T-helper 1 cell treated with Interleukin-12 subunit alpha and Interleukin-12 subunit beta and Interleukin-4 antibody, amounts not matched to agents 30 ng/mL and 1 ng/mL, for 36 hours (primary cell): ENCODE measurements at regions not wholly inside any gene's neighbourhood (a gene's known extent, or its start where the extent isn't known, plus 50 kb on each side); places are given as distances from the start of the nearest gene placed in this dataset.
"Not testable (repeated sequence)": the region's sequence is repeated elsewhere in the genome, so short reads cannot be mapped to it uniquely, and the experiment has no call there.

ENCODE experiments used
- intact Hi-C: fragments of 100-400 bp; cut with micrococcal nuclease; formaldehyde crosslinking; loops from one replicate; pipeline ENCODE4 v1.15.1; 2024

DNA sequence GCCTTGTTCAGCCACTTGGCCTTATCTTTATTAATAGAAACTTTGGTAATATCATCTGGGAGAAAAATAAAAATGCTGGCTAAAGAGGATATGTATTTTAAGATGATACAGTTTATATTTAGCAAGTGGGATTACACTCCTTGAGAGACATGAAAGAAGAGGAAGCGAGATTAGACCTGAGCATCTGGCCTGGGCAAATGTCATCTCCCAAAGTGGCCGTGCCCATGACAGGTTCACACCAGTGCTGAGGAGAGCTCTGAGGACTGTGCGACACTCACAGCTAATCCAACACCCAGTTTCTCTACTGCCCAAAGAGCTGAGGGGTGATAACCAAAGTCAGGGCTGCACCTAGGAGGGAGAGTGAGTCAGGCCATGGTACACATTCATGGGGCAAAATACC, 121.7 kb upstream of the DUSP10 start:
- intact Hi-C loops: no loop called here

DNA sequence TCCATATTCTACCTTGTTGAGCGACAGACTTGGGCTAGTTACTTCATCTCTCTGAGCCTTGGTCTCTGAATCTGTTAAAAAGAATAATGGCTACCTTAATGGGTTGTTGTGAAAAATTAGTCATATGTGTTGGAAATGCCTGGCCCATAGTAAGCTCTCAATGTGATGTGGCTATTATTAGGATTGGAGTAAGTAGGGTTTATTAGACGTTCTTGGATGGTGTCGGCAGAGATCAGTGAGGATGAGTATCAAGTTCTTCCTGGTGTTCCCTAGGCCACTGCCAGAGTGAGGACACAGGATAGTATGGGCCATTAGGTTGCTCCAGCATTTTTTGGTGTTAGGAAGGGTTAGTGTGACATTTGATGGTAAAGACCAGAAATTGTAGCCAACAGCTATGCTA, 121.1 kb upstream of the DUSP10 start:
- intact Hi-C loops: no loop called here

DNA sequence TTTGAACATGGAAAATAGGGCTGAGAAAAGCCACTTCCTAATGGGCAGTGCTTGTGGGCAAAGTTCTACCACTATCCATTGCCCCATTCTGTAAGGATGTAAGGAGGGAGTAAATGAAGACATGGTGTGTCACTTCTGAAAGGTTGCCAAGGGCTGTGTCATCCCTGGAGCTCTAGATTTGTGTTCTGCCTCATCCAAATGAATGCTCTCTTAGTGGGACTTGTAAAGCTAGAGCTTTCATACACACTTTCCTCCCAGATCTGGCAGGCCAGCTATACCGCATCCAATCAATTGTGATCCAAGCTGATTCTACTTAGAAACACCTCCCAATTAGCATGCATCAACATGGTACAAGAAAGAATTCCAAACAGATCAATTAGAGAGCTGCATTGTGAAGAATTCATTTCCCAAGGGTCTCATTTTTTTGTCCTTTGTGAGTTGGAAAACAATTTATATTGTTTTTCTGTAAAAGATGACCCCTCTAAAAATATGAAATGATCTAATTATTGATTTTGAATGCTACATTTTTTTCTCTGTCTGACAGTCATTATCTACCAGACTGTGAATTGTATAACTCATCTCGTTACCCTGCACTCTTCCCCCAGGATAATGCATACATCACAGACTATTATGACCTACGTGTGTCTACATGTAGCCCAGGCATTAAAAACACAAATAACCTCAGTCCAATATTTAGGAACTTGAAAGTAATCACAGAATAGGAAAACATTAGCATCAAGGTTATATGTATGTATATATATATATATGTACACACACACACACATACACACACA, 117.1 kb upstream of the DUSP10 start:
- intact Hi-C loops: no loop called here

DNA sequence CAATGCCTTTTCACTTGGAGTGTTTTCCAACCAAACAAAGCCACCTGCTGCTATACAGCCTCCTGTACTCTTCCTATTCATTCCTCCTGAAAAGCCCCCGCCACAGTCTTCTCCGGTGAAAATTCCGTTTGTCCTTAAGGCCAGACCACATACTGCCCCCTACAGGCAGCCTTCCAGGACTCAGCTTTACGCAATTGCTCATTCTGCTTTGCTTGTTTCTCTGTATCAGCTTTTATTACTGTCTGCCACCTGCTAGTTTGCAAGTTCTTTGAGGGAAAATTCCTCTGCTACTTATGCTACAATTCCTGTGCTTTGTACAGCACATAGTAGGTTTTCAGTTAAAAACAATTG, 115.2 kb upstream of the DUSP10 start:
- intact Hi-C loops: not testable (repeated sequence)

DNA sequence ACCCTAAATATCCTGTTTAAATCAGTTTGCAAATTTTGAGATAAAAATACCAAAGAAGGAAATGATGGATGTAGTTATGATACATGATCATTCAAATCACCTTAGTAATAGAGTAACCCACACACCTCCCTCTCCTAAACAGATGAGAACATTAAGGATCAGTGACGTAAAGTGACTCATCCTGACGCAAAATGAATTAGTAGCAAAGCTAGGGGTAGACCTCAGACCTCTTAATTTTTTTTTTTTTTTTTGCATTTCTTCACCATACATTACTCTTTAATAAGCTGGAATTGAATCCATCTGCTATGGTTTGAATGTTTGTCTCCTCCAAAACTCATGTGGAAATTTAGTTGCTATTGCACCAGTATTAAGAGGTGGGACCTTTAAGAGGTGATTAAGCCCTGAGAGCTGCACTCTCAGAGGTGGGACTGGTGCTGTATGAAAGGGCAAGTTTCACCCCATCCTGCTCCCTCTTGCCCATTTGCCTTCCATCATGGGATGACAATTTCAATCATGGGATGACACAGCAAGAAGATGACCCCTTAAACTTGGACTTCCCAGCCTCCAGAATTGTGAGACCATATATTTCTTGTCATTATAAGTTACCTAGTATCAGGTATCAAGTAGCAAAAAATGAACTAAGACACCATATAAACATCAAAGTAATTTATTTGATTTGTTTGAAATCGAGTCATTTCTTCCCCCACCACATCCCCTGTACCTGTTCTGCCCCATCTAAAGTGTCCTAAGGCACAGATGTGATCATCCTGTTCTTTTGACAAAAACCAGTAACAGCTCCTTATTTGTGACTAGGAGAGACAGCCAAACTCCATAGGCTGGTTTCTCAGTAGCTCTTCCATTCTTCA, 114.6 kb upstream of the DUSP10 start:
- intact Hi-C loops: no loop called here

DNA sequence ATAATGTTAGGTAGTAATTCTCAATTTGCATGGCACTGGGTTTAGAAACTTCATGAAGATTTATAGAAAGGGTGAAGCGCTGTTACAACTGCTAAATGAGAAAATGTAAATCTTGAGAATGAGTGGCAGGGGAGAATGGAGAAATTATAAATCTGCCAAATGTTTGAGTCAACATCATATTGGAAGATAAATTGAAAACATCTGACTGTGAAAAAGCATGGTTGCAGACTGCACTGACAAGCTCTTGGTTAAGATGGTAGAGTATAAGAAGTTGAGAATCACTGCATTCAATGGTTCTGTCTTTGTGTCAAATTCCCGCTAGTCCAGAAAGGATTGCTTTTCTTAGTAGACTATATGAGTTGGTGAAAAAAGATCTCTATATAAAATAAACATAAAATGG, 113.3 kb upstream of the DUSP10 start:
- intact Hi-C loops: loop anchor here (2.0 kb wide), 1 partner anchor 312 kb away; no protein-coding TSS in a partner anchor

DNA sequence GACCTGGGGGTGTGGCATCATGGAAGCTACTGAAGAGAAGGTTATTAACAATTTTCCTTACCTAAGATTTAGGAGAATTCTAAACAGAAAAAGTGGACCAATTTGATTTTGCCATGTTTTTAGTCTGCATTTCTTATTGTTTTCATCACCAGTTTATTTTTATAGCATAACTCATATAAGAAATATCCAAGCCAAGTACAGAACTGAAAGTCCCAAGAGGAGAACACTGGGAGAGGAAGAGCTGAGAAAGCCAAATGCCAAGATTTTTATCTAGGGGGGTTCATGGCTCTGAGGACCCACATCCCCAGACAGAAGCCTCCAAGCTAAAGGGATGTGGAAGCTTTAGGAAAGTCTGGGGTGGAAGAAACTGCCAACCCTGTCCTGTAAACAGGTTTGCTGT, 109.4 kb upstream of the DUSP10 start:
- intact Hi-C loops: no loop called here

DNA sequence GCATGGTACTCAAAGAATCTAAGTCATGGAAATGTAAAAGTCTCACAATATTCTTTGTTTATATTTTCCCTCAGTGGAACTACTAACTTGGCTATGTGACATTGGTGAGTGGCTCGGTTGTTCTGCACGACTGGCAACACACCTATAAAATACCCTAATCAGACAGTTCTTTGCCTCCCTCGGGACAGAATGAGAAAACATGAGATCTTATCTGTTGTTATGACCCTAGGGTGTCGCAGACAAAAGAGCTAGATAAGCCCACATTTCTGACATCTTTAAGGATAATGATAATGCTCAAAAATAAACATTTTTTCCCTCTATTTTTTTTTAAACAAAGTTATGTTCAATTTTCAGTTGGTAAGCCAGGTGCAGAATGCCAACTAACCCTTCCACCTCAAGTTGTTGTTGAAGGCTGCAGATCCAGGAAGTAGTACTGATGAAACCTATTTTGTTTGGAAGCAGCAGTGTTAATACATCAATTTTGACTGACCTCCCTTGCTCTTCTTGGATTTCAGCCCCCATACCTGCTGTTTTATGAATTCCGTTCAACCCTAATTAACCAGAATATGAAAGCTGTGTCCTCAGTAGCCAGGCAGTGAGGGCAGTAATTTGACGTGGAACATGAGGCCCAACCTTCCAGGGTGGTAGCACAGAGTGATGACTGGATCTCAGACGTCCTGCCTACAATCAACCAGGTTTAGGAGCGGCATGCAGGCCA, 108.7 kb upstream of the DUSP10 start:
- intact Hi-C loops: no loop called here

DNA sequence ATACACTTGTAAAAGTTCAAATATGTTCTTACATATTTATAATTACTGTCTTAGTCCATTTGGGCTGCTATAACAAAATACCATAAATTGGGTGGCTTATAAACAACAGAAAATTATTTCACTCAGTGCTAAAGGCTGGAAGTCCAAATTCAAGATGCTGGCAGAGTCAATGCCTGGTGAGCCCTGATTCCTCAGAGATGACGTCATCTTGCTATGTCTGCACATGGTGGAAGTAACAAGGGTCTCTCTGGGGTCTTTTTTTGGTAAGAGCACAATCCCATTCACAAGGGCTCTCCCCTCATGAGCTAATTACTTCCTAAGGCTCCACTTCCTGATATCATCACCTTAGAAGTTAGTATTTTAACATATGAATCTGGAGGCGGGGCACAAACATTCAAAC, 108.0 kb upstream of the DUSP10 start:
- intact Hi-C loops: no loop called here

DNA sequence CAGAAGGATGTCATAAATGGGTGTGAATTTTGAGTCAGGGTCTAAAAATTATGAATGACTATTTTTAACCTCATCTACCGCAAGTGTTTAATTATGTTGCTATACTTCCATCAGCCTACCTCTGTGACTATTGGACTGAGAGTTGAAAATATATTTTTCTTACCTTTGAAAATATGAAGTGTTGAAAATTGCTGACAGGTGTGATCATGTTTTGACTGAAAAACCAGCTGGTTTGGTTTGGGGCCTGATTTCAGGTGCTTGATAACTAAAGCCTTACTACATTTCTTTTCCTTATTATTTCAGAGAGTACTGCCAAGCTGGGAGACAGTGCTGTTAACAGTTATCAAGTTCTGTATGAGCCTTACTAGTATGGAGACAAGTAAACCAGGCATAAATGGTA, 107.2 kb upstream of the DUSP10 start:
- intact Hi-C loops: no loop called here

DNA sequence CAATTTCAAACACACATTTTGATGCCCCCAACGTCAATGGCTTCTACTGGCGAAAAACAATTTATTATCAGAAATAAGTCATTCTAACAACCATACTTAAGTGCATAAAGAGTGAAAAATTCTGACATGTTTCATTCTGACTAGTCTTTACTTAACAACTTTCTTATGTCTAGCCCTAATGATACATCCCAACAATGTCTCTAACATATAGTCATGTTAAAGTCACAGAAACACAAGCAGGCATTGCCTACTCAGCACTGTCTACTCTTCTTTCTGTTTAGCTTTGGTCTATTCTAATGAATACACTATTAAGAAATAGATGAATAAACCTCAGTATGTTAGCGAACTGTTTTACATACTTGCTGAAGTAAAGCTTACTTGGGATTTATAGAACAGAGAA, 105.8 kb upstream of the DUSP10 start:
- intact Hi-C loops: no loop called here

DNA sequence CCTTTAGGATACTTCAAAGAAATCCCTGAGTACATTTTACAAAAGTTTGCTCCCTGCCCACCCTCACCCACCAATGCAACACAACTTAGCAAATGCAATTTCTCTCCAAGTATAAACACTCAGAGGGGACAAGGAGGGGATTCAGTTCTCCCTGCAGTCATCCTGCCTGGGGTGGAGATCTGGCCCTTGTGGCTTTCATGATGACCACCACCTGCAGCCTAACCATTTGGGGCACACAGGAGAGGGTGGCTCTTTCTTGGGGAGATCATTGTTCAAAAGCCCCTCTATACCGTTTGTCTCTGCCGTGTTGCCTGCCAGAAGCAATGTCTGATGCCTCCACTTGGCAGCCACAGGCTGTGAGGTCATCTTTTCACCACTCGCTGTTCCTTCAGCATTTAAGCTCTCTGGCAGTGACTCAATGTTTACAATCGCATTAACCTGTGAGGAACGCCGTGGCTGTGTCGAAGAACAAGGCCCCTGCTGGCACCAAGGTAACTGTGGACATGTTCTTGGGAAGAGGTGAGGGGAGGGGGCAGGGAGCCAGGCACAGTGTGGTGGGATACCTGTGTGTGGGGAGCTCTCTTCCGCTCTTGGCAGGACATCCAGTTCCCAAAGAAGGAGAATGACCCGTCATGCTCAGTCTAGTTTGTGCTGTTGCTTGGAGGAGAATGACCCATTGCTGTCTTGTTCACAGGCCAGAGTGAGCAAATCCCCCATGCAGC, 103.9 kb upstream of the DUSP10 start:
- intact Hi-C loops: no loop called here

DNA sequence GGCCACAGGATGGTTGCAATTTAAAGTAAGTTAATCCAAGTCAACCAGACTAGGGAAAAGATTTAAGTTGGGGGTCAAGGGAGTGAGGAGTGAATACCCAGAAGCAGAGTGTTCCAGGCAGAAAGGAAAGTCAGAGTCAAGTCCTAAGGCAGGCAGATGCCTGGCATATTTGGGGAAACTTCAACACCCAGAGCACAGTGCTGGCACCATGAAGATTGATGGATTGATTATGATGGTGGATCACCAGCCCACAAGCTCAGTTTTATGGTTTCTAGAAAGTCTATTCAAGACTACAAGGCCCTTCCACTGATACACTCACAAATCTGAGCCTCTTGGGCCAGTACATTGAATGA, 100.1 kb upstream of the DUSP10 start:
- intact Hi-C loops: loop anchor here (2.0 kb wide), 1 partner anchor 13 kb away; no protein-coding TSS in a partner anchor

DNA sequence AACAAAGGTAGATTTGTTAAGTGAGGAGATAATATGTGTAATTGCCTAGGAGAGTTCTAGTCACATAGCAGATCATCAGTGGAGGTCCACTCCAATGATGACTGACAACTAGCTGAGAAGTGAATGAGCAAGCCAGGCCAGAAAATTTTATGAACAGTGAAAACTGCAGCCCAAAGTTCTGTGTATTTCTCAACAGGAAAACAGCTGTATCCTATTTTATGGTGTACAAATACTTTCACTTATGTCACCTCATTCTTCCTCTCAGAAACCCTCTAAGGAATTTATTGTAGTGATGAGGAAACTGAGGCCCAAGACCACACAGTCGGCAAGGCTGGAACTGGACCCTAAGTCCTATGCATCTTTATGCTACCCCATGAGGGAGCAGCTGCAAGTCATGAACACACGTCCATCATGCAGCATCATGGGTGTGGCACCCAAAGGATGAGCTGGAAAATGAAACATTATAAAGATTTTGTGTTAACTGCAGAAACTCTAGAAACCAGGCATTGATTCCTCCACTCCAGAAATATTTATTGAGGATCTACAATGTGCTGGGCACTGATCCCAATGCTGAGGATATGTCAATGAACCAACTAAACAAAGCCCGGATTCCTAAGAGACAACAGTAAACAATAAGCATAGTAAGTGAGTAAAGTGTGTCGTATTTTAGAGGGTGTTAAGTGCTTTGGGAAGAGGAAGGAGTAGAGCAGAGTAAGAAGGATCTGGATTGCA, 99.5 kb upstream of the DUSP10 start:
- intact Hi-C loops: no loop called here

DNA sequence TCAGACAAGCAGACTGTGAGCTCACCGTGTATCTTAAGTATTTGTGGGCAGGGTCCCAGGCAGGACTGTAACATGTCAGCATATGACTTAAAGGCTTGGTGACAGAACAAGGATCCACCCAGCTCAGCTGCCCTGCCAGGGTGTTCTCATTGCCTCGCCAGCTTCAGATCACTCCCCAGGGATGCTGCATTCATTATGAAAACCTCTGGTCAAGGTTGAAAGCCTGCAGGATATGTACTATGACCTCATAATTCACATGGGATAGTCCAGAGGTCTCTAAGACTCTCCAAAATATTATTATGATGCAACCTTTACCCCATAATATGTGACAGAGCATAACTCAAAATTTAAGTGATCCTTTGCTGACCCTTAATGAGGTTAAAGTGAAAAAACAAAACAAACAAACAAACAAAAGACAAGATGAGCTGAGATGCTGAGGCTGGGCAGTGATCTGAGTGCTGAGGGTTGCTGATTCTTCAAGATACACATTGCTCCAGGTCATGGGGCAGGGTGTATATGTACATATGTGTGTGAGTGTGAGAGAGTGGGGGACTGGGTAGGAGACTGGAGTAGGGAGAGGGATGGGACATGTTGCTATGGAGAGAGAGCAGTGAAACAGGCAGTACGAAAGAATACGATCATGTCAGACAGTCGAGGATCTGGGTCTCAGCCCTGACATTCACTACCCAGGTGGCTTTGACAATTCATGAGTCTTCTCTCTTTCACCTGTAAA, 98.8 kb upstream of the DUSP10 start:
- intact Hi-C loops: no loop called here

DNA sequence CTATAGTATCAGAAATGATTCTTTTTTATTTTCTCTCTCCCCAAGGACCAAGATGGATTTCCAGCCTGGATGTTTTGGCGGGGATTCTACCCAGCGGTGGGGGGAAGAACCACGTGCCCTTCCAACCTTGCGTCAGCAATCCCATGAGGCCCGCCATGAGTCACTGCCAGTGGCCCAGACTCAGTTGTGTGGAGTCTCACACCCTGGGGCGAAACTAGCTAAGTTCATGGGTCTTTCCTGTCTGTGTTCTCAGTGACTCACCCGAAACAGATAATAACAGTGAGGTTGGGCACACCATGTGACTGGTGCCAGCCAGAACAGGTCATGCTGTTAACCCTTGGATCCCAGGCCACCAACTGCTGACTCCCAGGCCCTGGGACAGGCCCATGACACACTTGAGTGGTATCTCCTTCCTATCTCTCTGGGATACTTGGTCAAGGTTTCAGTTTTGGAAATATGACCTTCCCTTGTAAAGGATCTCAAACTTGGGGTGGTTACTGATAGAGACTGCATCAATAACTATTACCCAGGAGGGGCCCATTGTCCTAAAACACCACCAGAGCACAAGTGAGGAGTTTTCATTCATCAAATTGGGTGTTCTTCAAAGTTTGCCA, 98.0 kb upstream of the DUSP10 start:
- intact Hi-C loops: loop anchor here (2.0 kb wide), 3 partner anchors 29 to 61 kb away; no protein-coding TSS in a partner anchor

DNA sequence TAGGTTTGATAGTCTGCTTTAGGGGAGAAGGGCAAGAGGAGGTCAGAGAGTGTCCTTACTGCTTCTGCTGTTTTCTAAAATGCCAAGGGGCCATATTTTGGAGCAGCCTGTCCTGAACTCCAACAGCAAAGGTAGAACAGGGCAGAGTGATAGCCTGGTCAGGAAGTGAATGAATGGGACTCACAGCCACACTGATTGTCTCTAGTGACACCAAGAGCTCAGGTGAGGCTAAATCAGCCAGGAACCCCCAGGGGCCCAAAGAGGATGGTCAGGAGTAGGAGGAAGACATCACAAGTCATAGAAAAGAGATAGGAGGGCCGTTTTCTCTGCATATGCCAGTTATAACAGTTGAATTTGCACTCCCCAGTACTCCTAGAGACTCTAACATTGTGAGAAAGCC, 97.4 kb upstream of the DUSP10 start:
- intact Hi-C loops: loop anchor here (2.0 kb wide), 3 partner anchors 29 to 61 kb away; no protein-coding TSS in a partner anchor

DNA sequence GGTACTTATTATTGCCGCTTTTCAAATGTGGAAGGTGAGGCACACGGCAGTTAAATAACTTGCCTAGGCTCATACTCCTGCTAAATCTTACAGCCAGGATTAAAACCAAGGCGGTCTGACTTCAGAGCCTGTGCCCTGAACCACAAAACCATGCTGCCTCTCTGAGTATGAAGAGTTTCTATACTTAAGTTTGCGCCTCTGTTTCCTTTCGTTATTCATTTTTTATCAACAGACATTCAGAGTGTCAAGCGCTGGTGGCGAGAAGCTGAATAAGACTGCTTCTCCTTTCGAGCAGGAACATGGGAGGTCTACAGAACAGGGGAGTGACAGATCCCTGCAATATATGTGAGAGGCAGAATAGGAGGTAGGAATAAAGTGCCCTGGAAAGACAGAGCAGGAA, 96.0 kb upstream of the DUSP10 start:
- intact Hi-C loops: loop anchor here (1.0 to 2.0 kb wide), 7 partner anchors 9 to 125 kb away; partner anchors contain the start of gene DUSP10
